ENCODE measurements at regions not wholly inside any gene's neighbourhood (a gene's known extent, or its start where the extent isn't known, plus 50 kb on each side); places are given as distances from the start of the nearest gene placed in this dataset.
"Not testable (repeated sequence)": the region's sequence is repeated elsewhere in the genome, so short reads cannot be mapped to it uniquely, and the experiment has no call there.

- no peak for DNase-seq
These were observed 262.6 kb downstream of the MAP2K6 start for GRCh38 chr17:69677130-69677529.

- DNase-seq, result no peak
These were observed 263.7 kb downstream of the MAP2K6 start for GRCh38 chr17:69678206-69678605.

- DNase-seq, result no peak
These were observed 265.3 kb downstream of the MAP2K6 start for GRCh38 chr17:69679829-69680228.

- no peak for DNase-seq
These were observed 269.8 kb downstream of the MAP2K6 start for GRCh38 chr17:69684251-69684650.

- DNase-seq, result not testable (repeated sequence)
These were observed 270.7 kb downstream of the MAP2K6 start for GRCh38 chr17:69685150-69685549.

- DNase-seq, result no peak
These were observed 276.0 kb downstream of the MAP2K6 start for GRCh38 chr17:69690531-69690930.

DNA sequence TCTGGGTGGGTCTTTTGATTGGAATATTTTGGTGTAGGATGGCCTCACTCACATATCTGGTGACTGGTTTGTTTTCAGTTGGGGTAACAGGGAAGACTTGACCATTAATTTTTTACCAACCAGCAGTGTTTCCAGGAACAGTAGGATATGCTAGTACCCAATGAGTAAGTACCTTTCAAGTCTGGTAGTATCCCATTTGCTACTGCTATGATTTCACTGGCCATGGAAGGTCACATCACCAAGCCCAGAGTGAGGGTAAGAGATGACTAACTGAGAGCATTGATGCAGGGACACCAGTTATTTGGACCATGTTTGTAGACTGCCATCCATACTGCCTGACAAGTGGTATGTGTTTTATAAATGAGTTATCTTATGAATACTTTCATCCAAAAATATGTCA lies 277.7 kb downstream of the MAP2K6 start:
- no peak for DNase-seq

GRCh38 chr17:69695646-69696045 lies 281.1 kb downstream of the MAP2K6 start:
- DNase-seq, result no peak

GRCh38 chr17:69696650-69697049 lies 282.2 kb downstream of the MAP2K6 start:
- DNase-seq, result no peak

- not testable (repeated sequence) for DNase-seq
These were observed 283.9 kb downstream of the MAP2K6 start for GRCh38 chr17:69698352-69698751.

GRCh38 chr17:69702078-69702477 lies 287.6 kb downstream of the MAP2K6 start:
- no peak for DNase-seq

- no peak for DNase-seq
These were observed 289.3 kb downstream of the MAP2K6 start for GRCh38 chr17:69703751-69704150.

DNA sequence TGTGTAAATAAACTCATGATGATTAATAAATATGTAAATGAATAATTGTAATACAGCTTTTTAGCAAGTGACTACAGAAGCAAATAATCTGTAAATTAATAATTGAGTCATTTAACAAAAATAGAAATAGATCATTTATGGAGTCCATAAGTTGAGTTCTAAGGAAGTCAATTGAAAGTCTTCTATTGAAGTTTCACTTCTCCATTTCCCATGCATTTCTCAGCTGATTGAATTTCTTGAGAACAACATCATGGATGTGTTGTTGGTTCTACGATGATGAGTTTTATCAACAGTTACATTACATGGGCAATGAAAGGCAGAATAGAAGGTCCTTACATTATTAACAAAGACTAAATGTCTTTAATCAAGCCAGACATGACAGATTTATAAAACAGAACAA lies 290.4 kb downstream of the MAP2K6 start:
- DNase-seq, result no peak

DNA sequence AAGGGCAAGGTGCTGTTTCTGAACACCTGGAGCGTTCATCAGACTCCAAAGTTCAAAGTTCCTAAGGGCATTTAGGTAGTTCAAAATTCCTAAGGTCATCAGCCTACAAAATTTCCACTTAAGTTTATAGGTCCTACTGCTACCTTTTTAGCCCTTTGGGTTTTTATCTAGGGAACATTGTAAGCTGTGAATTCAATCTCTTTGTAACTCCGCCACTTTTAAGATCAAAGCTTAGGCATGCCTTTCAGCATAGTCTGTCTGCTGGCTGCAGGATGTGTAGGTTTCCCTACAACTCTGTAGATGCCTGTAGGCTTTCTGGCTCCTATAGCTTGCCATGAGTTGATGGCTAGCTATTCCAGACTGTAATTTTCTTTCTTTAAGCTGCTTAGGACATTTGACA lies 291.6 kb downstream of the MAP2K6 start:
- no peak for DNase-seq

- DNase-seq, result no peak
These were observed 294.9 kb downstream of the MAP2K6 start for GRCh38 chr17:69709441-69709840.

GRCh38 chr17:69710926-69711325 lies 296.4 kb downstream of the MAP2K6 start:
- no peak for DNase-seq

GRCh38 chr17:69711541-69711940 lies 297.0 kb downstream of the MAP2K6 start:
- no peak for DNase-seq

DNA sequence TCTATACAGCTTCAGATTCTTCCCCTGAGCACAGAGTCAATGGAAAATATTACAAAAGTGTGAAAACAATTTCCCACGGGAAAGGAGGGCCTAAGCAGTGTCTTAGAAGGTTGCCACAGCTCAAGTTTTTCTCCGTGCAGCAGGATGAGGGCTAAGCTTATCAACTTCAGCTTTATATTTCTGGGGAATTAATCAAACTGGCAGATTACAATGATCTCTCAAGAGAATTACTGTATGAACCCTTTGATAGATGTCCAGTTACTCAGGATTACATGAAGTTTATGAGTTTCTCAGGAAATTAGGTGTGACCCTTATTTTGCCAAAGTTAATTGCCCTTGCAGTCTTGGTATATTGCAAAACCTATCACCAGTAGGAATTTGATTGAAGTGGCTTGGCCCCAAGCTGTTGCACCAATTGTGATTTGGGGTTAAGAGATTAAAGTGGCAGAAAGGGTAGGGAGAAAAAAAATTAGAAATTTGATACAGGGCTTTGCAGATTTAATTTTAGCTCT lies 298.4 kb downstream of the MAP2K6 start:
- DNase-seq, result no peak

DNA sequence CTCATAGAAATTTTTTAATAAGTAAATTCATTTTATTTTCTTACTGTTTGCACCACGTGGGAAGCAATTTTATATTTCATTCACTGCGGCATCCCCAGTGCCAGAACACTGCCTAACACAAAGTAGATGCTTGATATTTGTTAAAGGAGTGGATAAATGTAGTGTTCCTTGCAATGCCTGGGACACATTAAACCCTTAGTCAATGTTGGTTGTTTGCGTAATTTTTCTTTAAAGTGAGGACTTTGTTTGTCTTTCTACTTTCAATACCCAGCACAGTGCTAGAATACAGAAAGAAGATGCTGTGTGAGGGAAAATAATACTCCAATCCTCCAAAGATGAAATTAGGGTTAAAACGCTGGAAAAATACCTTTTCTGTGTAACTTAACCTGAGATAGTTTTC lies 299.3 kb downstream of the MAP2K6 start:
- no peak for DNase-seq

DNA sequence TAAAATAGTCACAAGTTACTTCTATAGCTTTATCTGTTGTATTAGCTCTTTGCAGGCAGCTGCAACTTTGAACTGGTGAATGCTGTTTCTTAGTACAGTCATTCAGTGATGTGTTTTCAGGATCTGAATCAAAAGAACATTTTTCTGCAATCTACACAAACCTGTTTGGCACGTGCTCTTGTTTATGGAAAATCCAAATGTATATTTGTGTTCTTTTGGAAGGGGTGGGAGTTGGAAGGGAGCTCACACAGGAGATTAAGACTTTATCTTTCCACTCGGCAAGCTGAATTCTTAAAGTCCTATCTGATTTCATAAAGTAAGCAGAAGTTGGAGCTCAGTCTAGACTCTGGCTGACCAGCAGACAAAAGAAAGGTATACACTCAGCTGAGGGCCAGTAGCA lies 300.2 kb downstream of the MAP2K6 start:
- DNase-seq, result no peak

GRCh38 chr17:69715656-69716055 lies 301.2 kb downstream of the MAP2K6 start:
- DNase-seq, result no peak

- DNase-seq, result no peak
These were observed 302.1 kb downstream of the MAP2K6 start for GRCh38 chr17:69716556-69716955.

GRCh38 chr17:69717214-69717613 lies 302.7 kb downstream of the MAP2K6 start:
- DNase-seq, result no peak

- DNase-seq, result no peak
These were observed 303.3 kb downstream of the MAP2K6 start for GRCh38 chr17:69717819-69718218.

GRCh38 chr17:69719474-69720048 lies 305.1 kb downstream of the MAP2K6 start:
- DNase-seq, result no peak

All from NCI-H345 (cell line).